Astrocyte (in vitro differentiated cells and primary cell): ENCODE measurements at regions not wholly inside any gene's neighbourhood (a gene's known extent, or its start where the extent isn't known, plus 50 kb on each side); places are given as distances from the start of the nearest gene placed in this dataset.

Source experiments
- DNase-seq: peaks from one replicate; pipeline ENCODE4 v3.0.0-alpha.2; 2010; ENCODE audit warnings: low read depth
- FAIRE-seq: peaks from 2 replicates; lab custom pipeline; 2011; peaks lifted over from hg19 to GRCh38; lab: Jason Lieb, UNC
- H2AFZ ChIP-seq: 2 replicates; pipeline ENCODE4 v1.6.0; 2012; ENCODE audit warnings: low read depth, low read length, inconsistent platforms
- H3K27ac ChIP-seq: 2 replicates; pipeline ENCODE4 v1.5.1; 2011; ENCODE audit warnings: low read depth, low read length, inconsistent platforms
- H3K27me3 ChIP-seq: 2 replicates; pipeline ENCODE4 v1.6.0; 2011; ENCODE audit warnings: low read length, inconsistent platforms; ENCODE audit not compliant: insufficient read depth
- H3K36me3 ChIP-seq: 2 replicates; pipeline ENCODE4 v1.5.1; 2011; ENCODE audit warnings: low read length, inconsistent platforms; ENCODE audit not compliant: insufficient read depth
- H3K4me1 ChIP-seq: 2 replicates; pipeline ENCODE4 v1.5.1; 2011; ENCODE audit warnings: low read length, inconsistent platforms; ENCODE audit not compliant: insufficient read depth
- H3K4me2 ChIP-seq: 2 replicates; pipeline ENCODE4 v1.6.0; 2012; ENCODE audit warnings: low read length, inconsistent platforms
- H3K4me3 ChIP-seq: 2 replicates; pipeline ENCODE4 v1.5.1; 2011; ENCODE audit warnings: low read depth, mild to moderate bottlenecking, low read length, inconsistent platforms; ENCODE audit not compliant: insufficient read depth
- H3K79me2 ChIP-seq: 2 replicates; pipeline ENCODE4 v1.6.0; 2012; ENCODE audit warnings: mild to moderate bottlenecking, low read length, inconsistent platforms; ENCODE audit not compliant: insufficient read depth
- H3K9ac ChIP-seq: 2 replicates; pipeline ENCODE4 v1.6.0; 2012; ENCODE audit warnings: mild to moderate bottlenecking, low read length, inconsistent platforms
- H3K9me3 ChIP-seq: 2 replicates; pipeline ENCODE4 v1.5.1; 2012; ENCODE audit warnings: low read depth, mild to moderate bottlenecking, low read length, inconsistent platforms; ENCODE audit not compliant: insufficient read depth
- H4K20me1 ChIP-seq: 2 replicates; pipeline ENCODE4 v1.6.0; 2012; ENCODE audit warnings: low read length, inconsistent platforms; ENCODE audit not compliant: insufficient read depth
- H3K27ac Mint-ChIP-seq: one replicate; pipeline ENCODE4 v1.8.0; 2021; ENCODE audit warnings: mild to moderate bottlenecking, mixed read lengths; ENCODE audit not compliant: unreplicated experiment
- H3K27me3 Mint-ChIP-seq: one replicate; pipeline ENCODE4 v1.8.0; 2021; ENCODE audit warnings: low read depth, mixed read lengths; ENCODE audit not compliant: unreplicated experiment
- H3K36me3 Mint-ChIP-seq: one replicate; pipeline ENCODE4 v1.8.0; 2021; ENCODE audit warnings: low read depth, mixed read lengths; ENCODE audit not compliant: unreplicated experiment
- H3K4me1 Mint-ChIP-seq: one replicate; pipeline ENCODE4 v1.8.0; 2021; ENCODE audit warnings: low read depth, mixed read lengths; ENCODE audit not compliant: unreplicated experiment
- H3K4me3 Mint-ChIP-seq: one replicate; pipeline ENCODE4 v1.8.0; 2021; ENCODE audit warnings: mild to moderate bottlenecking, moderate library complexity, mixed read lengths; ENCODE audit not compliant: unreplicated experiment
- H3K9me3 Mint-ChIP-seq: one replicate; pipeline ENCODE4 v1.8.0; 2021; ENCODE audit warnings: mild to moderate bottlenecking, mixed read lengths; ENCODE audit not compliant: unreplicated experiment
- CTCF ChIP-seq: IDR thresholded peaks from 2 replicates; pipeline ENCODE4 v1.5.1; 2011; ENCODE audit warnings: low read depth, mild to moderate bottlenecking, inconsistent platforms, low read length, moderate library complexity; ENCODE audit not compliant: insufficient read depth
- EZH2 ChIP-seq: IDR thresholded peaks from 2 replicates; pipeline ENCODE4 v1.6.1; 2012; ENCODE audit warnings: mild to moderate bottlenecking, low read length, inconsistent platforms; ENCODE audit not compliant: insufficient read depth

- Histone ChIP-seq H3K27me3 (no peaks in the 10 kb centered on the region), H3K27ac (no peak overlapping the region), H2AFZ (no peak overlapping the region), H3K9me3 (no peaks in the 10 kb centered on the region), H3K4me3 (no peak overlapping the region), H3K9ac (no peak overlapping the region), H3K36me3 (no peaks in the 10 kb centered on the region), H3K79me2 (no peaks in the 10 kb centered on the region), H3K4me1 (no peaks in the 10 kb centered on the region), H3K4me2 (no peak overlapping the region), H4K20me1 (no peaks in the 10 kb centered on the region)
- Mint-ChIP-seq H3K4me1 (peaks cover 8% of the 10 kb centered on the region), H3K4me3 (peak overlapping the region; percentile 2), H3K36me3 (no peaks in the 10 kb centered on the region), H3K27ac (no peak overlapping the region), H3K9me3 (peaks cover 2% of the 10 kb centered on the region), H3K27me3 (no peaks in the 10 kb centered on the region)
- TF ChIP-seq EZH2 (no peak), CTCF (no peak)
- DNase-seq (peak; percentile 35), FAIRE-seq (no peak)
Measured at GRCh38 chr12:59023861-59024424, 103.6 kb upstream of the LRIG3 start.

GRCh38 chr12:59020073-59020946 is 100.0 kb upstream of the LRIG3 start:
- no peaks in the 10 kb centered on the region for H3K79me2 ChIP-seq
- Mint-ChIP-seq H3K27ac (no peak overlapping the region), H3K9me3 (no peaks in the 10 kb centered on the region), H3K4me3 (no peak overlapping the region), H3K36me3 (no peaks in the 10 kb centered on the region), H3K4me1 (peaks cover 8% of the 10 kb centered on the region), H3K27me3 (no peaks in the 10 kb centered on the region)
- no peak overlapping the region for H3K4me3 ChIP-seq
- no peaks in the 10 kb centered on the region for H3K4me1 ChIP-seq
- no peaks in the 10 kb centered on the region for H3K27me3 ChIP-seq
- no peak overlapping the region for H3K4me2 ChIP-seq
- no peak overlapping the region for H3K27ac ChIP-seq
- DNase-seq, result no peak
- H2AFZ ChIP-seq, result no peak overlapping the region
- H3K9ac ChIP-seq, result no peak overlapping the region
- no peaks in the 10 kb centered on the region for H3K36me3 ChIP-seq
- H3K9me3 ChIP-seq, result no peaks in the 10 kb centered on the region
- H4K20me1 ChIP-seq, result no peaks in the 10 kb centered on the region
- FAIRE-seq, result peak; percentile 41
- no peak for TF ChIP-seq CTCF
- no peak for TF ChIP-seq EZH2

- no peak for FAIRE-seq
- H3K36me3 Mint-ChIP-seq, result no peaks in the 10 kb centered on the region
- H3K27ac Mint-ChIP-seq, result no peak overlapping the region
Measured at GRCh38 chr12:59014885-59015284, 94.6 kb upstream of the LRIG3 start.

More at GRCh38 chr12:59014885-59015284, 94.6 kb upstream of the LRIG3 start:
- Histone ChIP-seq H3K9me3 (no peaks in the 10 kb centered on the region), H3K4me2 (no peak overlapping the region), H3K79me2 (no peaks in the 10 kb centered on the region), H3K27me3 (no peaks in the 10 kb centered on the region), H3K4me1 (no peaks in the 10 kb centered on the region), H4K20me1 (no peaks in the 10 kb centered on the region), H3K9ac (no peak overlapping the region), H3K27ac (no peak overlapping the region), H3K36me3 (no peaks in the 10 kb centered on the region), H2AFZ (no peak overlapping the region), H3K4me3 (no peak overlapping the region)
- DNase-seq, result no peak
- no peak for TF ChIP-seq CTCF
- TF ChIP-seq EZH2, result no peak
- H3K4me3 Mint-ChIP-seq, result no peak overlapping the region
- no peaks in the 10 kb centered on the region for H3K27me3 Mint-ChIP-seq
- H3K4me1 Mint-ChIP-seq, result peaks cover 1% of the 10 kb centered on the region
- H3K9me3 Mint-ChIP-seq, result no peaks in the 10 kb centered on the region
